ENCODE measurements at regions not wholly inside any gene's neighbourhood (a gene's known extent, or its start where the extent isn't known, plus 50 kb on each side); places are given as distances from the start of the nearest gene placed in this dataset.

DNA sequence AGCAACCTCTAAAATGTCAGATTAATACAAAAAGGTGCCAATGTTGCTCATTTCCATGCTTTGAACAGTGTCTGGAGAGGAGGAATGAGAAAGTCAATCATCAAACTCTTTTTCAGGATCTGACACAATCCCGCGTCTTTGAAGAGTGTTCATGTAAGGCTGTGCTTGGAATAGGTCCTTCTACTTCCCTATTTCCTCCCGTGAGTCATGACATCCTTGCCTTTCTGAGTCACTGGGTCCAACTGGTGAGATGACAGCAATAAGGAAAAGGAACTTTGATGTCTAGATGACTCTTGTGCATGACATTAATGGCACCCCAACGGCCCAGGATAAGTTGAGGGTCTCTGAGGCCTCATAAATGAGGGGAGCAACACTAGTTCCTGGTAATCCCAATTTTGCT is 109.0 kb upstream of the CELF4 start:
- no peak overlapping the region for H3K27ac ChIP-seq (ENCODE audit: low read length)
- H3K9ac ChIP-seq (ENCODE audit: low read length), result no peak overlapping the region
- intact Hi-C loops (cut with micrococcal nuclease), result no loop called here
- BruUV-seq (replicated peaks), result no TSS peak
- H3K36me3 ChIP-seq (ENCODE audit: low read depth, low read length), result no peaks in the 10 kb centered on the region
- ATAC-seq (no peak), DNase-seq (no peak)
- no peaks in the 10 kb centered on the region for H4K20me1 ChIP-seq (ENCODE audit: low read length)
- H2AFZ ChIP-seq (ENCODE audit: low read length), result no peak overlapping the region
- H3K4me1 ChIP-seq (ENCODE audit: insufficient read depth, low read length), result no peaks in the 10 kb centered on the region
- no peaks in the 10 kb centered on the region for H3K9me3 ChIP-seq (ENCODE audit: low read length)
- H3K4me2 ChIP-seq (ENCODE audit: low read length), result no peak overlapping the region
- H3F3A ChIP-seq (ENCODE audit: low read length, unreplicated experiment), result no peaks in the 10 kb centered on the region
- H3K27me3 ChIP-seq (ENCODE audit: low read length), result no peaks in the 10 kb centered on the region
- TF ChIP-seq, protein P1, sequence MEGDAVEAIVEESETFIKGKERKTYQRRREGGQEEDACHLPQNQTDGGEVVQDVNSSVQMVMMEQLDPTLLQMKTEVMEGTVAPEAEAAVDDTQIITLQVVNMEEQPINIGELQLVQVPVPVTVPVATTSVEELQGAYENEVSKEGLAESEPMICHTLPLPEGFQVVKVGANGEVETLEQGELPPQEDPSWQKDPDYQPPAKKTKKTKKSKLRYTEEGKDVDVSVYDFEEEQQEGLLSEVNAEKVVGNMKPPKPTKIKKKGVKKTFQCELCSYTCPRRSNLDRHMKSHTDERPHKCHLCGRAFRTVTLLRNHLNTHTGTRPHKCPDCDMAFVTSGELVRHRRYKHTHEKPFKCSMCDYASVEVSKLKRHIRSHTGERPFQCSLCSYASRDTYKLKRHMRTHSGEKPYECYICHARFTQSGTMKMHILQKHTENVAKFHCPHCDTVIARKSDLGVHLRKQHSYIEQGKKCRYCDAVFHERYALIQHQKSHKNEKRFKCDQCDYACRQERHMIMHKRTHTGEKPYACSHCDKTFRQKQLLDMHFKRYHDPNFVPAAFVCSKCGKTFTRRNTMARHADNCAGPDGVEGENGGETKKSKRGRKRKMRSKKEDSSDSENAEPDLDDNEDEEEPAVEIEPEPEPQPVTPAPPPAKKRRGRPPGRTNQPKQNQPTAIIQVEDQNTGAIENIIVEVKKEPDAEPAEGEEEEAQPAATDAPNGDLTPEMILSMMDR (conservative IDR thresholded peaks at IDR 0.05; ENCODE audit: low read depth, low read length), result no peak
- TF ChIP-seq EZH2 (IDR thresholded peaks at IDR 0.05; ENCODE audit: low read length, unreplicated experiment), result no peak
- TF ChIP-seq EZH2phosphoT487 (IDR thresholded peaks at IDR 0.05; ENCODE audit: borderline replicate concordance, low read length), result no peak
- ChIA-PET POLR2A (ENCODE audit: unreplicated experiment) (no interaction called here), CTCF (no interaction called here)
- H3K9me2 ChIP-seq (replicated peaks; ENCODE audit: low read length), result no peaks in the 10 kb centered on the region
- no peaks in the 10 kb centered on the region for H3K79me2 ChIP-seq (ENCODE audit: low read length)
- no peak overlapping the region for H3K4me3 ChIP-seq (ENCODE audit: low read length)

DNA sequence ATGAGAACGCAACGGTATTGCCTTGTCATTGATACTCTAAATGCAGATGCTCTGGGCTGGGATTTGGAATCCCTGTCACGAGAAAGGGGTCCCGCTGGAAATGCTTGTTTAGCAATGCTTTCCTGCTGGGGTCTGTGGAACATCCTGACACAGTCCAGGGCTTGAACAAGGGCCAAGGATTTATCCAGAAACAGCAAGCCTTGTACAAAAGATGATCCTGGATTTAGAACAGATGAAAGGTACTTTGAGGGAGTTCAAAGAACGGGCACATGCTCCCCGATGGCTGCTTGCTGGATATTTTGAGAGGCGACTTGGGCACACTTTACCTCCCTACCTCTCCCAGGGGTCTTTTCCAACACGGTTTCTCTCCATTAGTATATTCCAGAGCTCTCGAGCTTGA is 108.1 kb upstream of the CELF4 start:
- no peak for ATAC-seq
- ChIA-PET POLR2A (ENCODE audit: unreplicated experiment) (no interaction called here), CTCF (no interaction called here)
- H3F3A ChIP-seq (ENCODE audit: low read length, unreplicated experiment), result no peaks in the 10 kb centered on the region
- TF ChIP-seq EZH2 (IDR thresholded peaks at IDR 0.05; ENCODE audit: low read length, unreplicated experiment) (no peak), EZH2phosphoT487 (IDR thresholded peaks at IDR 0.05; ENCODE audit: borderline replicate concordance, low read length) (no peak)
- TF ChIP-seq, protein P1 (conservative IDR thresholded peaks at IDR 0.05; ENCODE audit: low read depth, low read length), result no peak
- no peaks in the 10 kb centered on the region for H4K20me1 ChIP-seq (ENCODE audit: low read length)
- intact Hi-C loops (cut with micrococcal nuclease), result no loop called here
- BruUV-seq (replicated peaks), result no TSS peak
- no peak overlapping the region for H3K4me3 ChIP-seq (ENCODE audit: low read length)
- no peak for DNase-seq
- H3K4me2 ChIP-seq (ENCODE audit: low read length), result no peak overlapping the region
- no peaks in the 10 kb centered on the region for H3K4me1 ChIP-seq (ENCODE audit: insufficient read depth, low read length)
- H3K9me3 ChIP-seq (ENCODE audit: low read length), result no peaks in the 10 kb centered on the region
- no peaks in the 10 kb centered on the region for H3K27me3 ChIP-seq (ENCODE audit: low read length)
- no peak overlapping the region for H2AFZ ChIP-seq (ENCODE audit: low read length)
- no peak overlapping the region for H3K27ac ChIP-seq (ENCODE audit: low read length)
- H3K36me3 ChIP-seq (ENCODE audit: low read depth, low read length), result no peaks in the 10 kb centered on the region
- no peaks in the 10 kb centered on the region for H3K79me2 ChIP-seq (ENCODE audit: low read length)
- H3K9ac ChIP-seq (ENCODE audit: low read length), result no peak overlapping the region
- no peaks in the 10 kb centered on the region for H3K9me2 ChIP-seq (replicated peaks; ENCODE audit: low read length)

DNA sequence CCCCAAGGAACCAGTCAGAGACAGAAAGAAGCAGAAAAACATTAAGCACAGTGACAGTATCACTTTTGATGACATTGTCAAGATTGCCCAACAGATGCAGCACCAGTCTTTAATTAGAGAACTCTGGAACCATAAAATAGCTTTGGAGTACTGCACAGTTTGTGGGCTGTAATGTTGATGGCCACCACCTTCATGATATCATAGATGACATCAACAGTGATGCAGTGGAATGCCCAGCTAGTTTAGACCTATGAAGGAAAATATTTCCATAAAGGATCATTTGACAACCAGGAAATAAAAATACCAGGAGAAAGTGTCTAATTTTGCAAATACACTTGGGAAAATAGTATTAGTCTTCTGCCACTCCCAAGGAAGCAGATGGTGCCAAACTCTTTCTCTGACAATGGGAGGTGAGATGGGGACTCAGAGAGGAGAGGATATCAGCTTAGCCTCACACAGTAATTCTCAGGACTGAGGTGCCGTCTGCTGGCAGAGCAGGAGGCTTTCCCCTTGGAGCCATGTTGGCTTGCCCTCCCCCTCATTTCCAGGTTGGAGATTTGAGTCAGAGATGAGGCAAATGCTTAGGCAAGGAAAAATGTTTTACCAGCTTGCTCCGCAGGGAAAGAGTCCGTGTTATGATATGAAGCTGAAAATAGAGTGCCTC is 107.5 kb upstream of the CELF4 start:
- Histone ChIP-seq H3K9me3 (ENCODE audit: low read length) (no peaks in the 10 kb centered on the region), H3K27ac (ENCODE audit: low read length) (no peak overlapping the region), H3K36me3 (ENCODE audit: low read depth, low read length) (no peaks in the 10 kb centered on the region), H3K9me2 (replicated peaks; ENCODE audit: low read length) (no peaks in the 10 kb centered on the region), H3K9ac (ENCODE audit: low read length) (no peak overlapping the region), H3K4me1 (ENCODE audit: insufficient read depth, low read length) (no peaks in the 10 kb centered on the region), H3K4me2 (ENCODE audit: low read length) (no peak overlapping the region), H2AFZ (ENCODE audit: low read length) (no peak overlapping the region), H4K20me1 (ENCODE audit: low read length) (no peaks in the 10 kb centered on the region), H3K27me3 (ENCODE audit: low read length) (no peaks in the 10 kb centered on the region), H3K79me2 (ENCODE audit: low read length) (no peaks in the 10 kb centered on the region), H3K4me3 (ENCODE audit: low read length) (no peak overlapping the region), H3F3A (ENCODE audit: low read length, unreplicated experiment) (no peaks in the 10 kb centered on the region)
- ChIA-PET POLR2A (ENCODE audit: unreplicated experiment) (no interaction called here), CTCF (no interaction called here)
- BruUV-seq (replicated peaks), result no TSS peak
- TF ChIP-seq EZH2phosphoT487 (IDR thresholded peaks at IDR 0.05; ENCODE audit: borderline replicate concordance, low read length) (no peak), EZH2 (IDR thresholded peaks at IDR 0.05; ENCODE audit: low read length, unreplicated experiment) (no peak)
- TF ChIP-seq, protein P1 (conservative IDR thresholded peaks at IDR 0.05; ENCODE audit: low read depth, low read length), result no peak
- DNase-seq, result no peak
- no peak for ATAC-seq
- intact Hi-C loops (cut with micrococcal nuclease), result no loop called here
